ENCODE measurements at regions not wholly inside any gene's neighbourhood (a gene's known extent, or its start where the extent isn't known, plus 50 kb on each side); places are given as distances from the start of the nearest gene placed in this dataset.

GRCh38 chr5:81899123-81899522, 72.7 kb upstream of the ATG10 start:
- TF ChIP-seq, protein P1, sequence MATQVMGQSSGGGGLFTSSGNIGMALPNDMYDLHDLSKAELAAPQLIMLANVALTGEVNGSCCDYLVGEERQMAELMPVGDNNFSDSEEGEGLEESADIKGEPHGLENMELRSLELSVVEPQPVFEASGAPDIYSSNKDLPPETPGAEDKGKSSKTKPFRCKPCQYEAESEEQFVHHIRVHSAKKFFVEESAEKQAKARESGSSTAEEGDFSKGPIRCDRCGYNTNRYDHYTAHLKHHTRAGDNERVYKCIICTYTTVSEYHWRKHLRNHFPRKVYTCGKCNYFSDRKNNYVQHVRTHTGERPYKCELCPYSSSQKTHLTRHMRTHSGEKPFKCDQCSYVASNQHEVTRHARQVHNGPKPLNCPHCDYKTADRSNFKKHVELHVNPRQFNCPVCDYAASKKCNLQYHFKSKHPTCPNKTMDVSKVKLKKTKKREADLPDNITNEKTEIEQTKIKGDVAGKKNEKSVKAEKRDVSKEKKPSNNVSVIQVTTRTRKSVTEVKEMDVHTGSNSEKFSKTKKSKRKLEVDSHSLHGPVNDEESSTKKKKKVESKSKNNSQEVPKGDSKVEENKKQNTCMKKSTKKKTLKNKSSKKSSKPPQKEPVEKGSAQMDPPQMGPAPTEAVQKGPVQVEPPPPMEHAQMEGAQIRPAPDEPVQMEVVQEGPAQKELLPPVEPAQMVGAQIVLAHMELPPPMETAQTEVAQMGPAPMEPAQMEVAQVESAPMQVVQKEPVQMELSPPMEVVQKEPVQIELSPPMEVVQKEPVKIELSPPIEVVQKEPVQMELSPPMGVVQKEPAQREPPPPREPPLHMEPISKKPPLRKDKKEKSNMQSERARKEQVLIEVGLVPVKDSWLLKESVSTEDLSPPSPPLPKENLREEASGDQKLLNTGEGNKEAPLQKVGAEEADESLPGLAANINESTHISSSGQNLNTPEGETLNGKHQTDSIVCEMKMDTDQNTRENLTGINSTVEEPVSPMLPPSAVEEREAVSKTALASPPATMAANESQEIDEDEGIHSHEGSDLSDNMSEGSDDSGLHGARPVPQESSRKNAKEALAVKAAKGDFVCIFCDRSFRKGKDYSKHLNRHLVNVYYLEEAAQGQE (IDR thresholded peaks at IDR 0.05; ENCODE audit: low read depth) = no peak
- TF ChIP-seq YY1 (IDR thresholded peaks at IDR 0.05; ENCODE audit: low read depth) = no peak
- no peak for TF ChIP-seq USF1 (IDR thresholded peaks at IDR 0.05)
- no peak for TF ChIP-seq ZBTB7A (IDR thresholded peaks at IDR 0.05; ENCODE audit: low read depth)
- no peak for TF ChIP-seq NFIC (IDR thresholded peaks at IDR 0.05)
- no peak for TF ChIP-seq TCF12 (IDR thresholded peaks at IDR 0.05; ENCODE audit: low read depth)
- TF ChIP-seq TEAD4 (IDR thresholded peaks at IDR 0.05) = no peak
- no peak for TF ChIP-seq FOXM1 (IDR thresholded peaks at IDR 0.05; ENCODE audit: borderline replicate concordance, low read depth)
- TF ChIP-seq CEBPB (IDR thresholded peaks at IDR 0.05) = no peak
- TF ChIP-seq CREB1 (IDR thresholded peaks at IDR 0.05; ENCODE audit: low read depth) = no peak
- TF ChIP-seq EGR1 (IDR thresholded peaks at IDR 0.05) = no peak
- no peak for TF ChIP-seq MAX (IDR thresholded peaks at IDR 0.05)
- no peak for TF ChIP-seq EP300 (IDR thresholded peaks at IDR 0.05; ENCODE audit: borderline replicate concordance)
- no peak for TF ChIP-seq RAD21 (IDR thresholded peaks at IDR 0.05; ENCODE audit: low read depth)
- TF ChIP-seq TAF1 (IDR thresholded peaks at IDR 0.05; ENCODE audit: low read depth) = no peak

DNA sequence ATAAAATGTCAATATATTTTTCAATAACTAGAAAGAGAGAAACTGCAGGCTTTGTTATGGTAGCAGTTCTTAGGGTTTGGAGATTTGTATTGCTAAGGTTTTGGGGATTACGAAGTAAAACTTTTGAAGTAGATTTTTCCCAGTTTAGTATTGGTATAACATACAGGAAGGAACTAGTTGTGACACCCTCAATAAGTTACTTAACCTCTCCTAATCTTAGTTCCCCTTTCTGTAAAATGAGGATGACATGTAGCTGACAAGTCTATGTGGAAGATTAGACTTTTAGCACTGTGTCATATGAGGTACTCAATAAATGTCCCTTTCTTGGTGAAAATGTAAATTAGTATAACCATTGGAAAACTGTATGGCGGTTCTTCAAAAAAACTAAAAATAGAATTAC, 73.4 kb upstream of the ATG10 start:
- no peak for TF ChIP-seq RAD21 (IDR thresholded peaks at IDR 0.05; ENCODE audit: low read depth)
- TF ChIP-seq TAF1 (IDR thresholded peaks at IDR 0.05; ENCODE audit: low read depth) = no peak
- no peak for TF ChIP-seq TCF12 (IDR thresholded peaks at IDR 0.05; ENCODE audit: low read depth)
- TF ChIP-seq, protein P1 (IDR thresholded peaks at IDR 0.05; ENCODE audit: low read depth) = no peak
- no peak for TF ChIP-seq ZBTB7A (IDR thresholded peaks at IDR 0.05; ENCODE audit: low read depth)
- no peak for TF ChIP-seq EGR1 (IDR thresholded peaks at IDR 0.05)
- TF ChIP-seq YY1 (IDR thresholded peaks at IDR 0.05; ENCODE audit: low read depth) = no peak
- TF ChIP-seq USF1 (IDR thresholded peaks at IDR 0.05) = no peak
- TF ChIP-seq FOXM1 (IDR thresholded peaks at IDR 0.05; ENCODE audit: borderline replicate concordance, low read depth) = no peak
- TF ChIP-seq CEBPB (IDR thresholded peaks at IDR 0.05) = no peak
- TF ChIP-seq EP300 (IDR thresholded peaks at IDR 0.05; ENCODE audit: borderline replicate concordance) = no peak
- TF ChIP-seq MAX (IDR thresholded peaks at IDR 0.05) = no peak
- TF ChIP-seq TEAD4 (IDR thresholded peaks at IDR 0.05) = no peak
- no peak for TF ChIP-seq NFIC (IDR thresholded peaks at IDR 0.05)

GRCh38 chr5:81896764-81897163, 75.1 kb upstream of the ATG10 start:
- TF ChIP-seq FOXM1 (IDR thresholded peaks at IDR 0.05; ENCODE audit: borderline replicate concordance, low read depth) (no peak), EGR1 (IDR thresholded peaks at IDR 0.05) (no peak), EP300 (IDR thresholded peaks at IDR 0.05; ENCODE audit: borderline replicate concordance) (no peak), CEBPB (IDR thresholded peaks at IDR 0.05) (no peak), RAD21 (IDR thresholded peaks at IDR 0.05; ENCODE audit: low read depth) (no peak), NFIC (IDR thresholded peaks at IDR 0.05) (no peak), TEAD4 (IDR thresholded peaks at IDR 0.05) (no peak), YY1 (IDR thresholded peaks at IDR 0.05; ENCODE audit: low read depth) (no peak), USF1 (IDR thresholded peaks at IDR 0.05) (no peak), ZBTB7A (IDR thresholded peaks at IDR 0.05; ENCODE audit: low read depth) (no peak), TAF1 (IDR thresholded peaks at IDR 0.05; ENCODE audit: low read depth) (no peak), TCF12 (IDR thresholded peaks at IDR 0.05; ENCODE audit: low read depth) (no peak), CREB1 (IDR thresholded peaks at IDR 0.05; ENCODE audit: low read depth) (no peak), MAX (IDR thresholded peaks at IDR 0.05) (no peak)
- TF ChIP-seq, protein P1 (IDR thresholded peaks at IDR 0.05; ENCODE audit: low read depth) = no peak

Data from Ishikawa (cell line).